Type B pancreatic cell (in vitro differentiated cells): ENCODE measurements at regions not wholly inside any gene's neighbourhood (a gene's known extent, or its start where the extent isn't known, plus 50 kb on each side); places are given as distances from the start of the nearest gene placed in this dataset.
"Not testable (repeated sequence)": the region's sequence is repeated elsewhere in the genome, so short reads cannot be mapped to it uniquely, and the experiment has no call there.

Experiments used
- DNase-seq: peaks from one replicate; pipeline ENCODE4 v3.0.0; 2021; ENCODE audit warnings: mixed read lengths; ENCODE audit not compliant: unreplicated experiment; ENCODE audit errors: extremely low spot score
- H3K27ac Mint-ChIP-seq: 2 replicates; pipeline ENCODE4 v1.8.0; 2021; ENCODE audit warnings: mild to moderate bottlenecking, mixed read lengths
- H3K27me3 Mint-ChIP-seq: 2 replicates; pipeline ENCODE4 v1.8.0; 2021; ENCODE audit warnings: mixed read lengths
- H3K36me3 Mint-ChIP-seq: 2 replicates; pipeline ENCODE4 v1.8.0; 2021; ENCODE audit warnings: mixed read lengths
- H3K4me1 Mint-ChIP-seq: one replicate; pipeline ENCODE4 v1.8.0; 2021; ENCODE audit warnings: mixed read lengths; ENCODE audit not compliant: unreplicated experiment
- H3K4me3 Mint-ChIP-seq: 2 replicates; pipeline ENCODE4 v1.8.0; 2021; ENCODE audit warnings: mild to moderate bottlenecking, mixed read lengths
- H3K9me3 Mint-ChIP-seq: 2 replicates; pipeline ENCODE4 v1.8.0; 2021; ENCODE audit warnings: mixed read lengths
- TF ChIP-seq, protein P1 (sequence below): fragments of 200-600 bp; sonication (generic); conservative IDR thresholded peaks from 2 replicates; pipeline ENCODE4 v1.5.0; 2021; ENCODE audit warnings: antibody characterized with exemption, mild to moderate bottlenecking

DNA sequence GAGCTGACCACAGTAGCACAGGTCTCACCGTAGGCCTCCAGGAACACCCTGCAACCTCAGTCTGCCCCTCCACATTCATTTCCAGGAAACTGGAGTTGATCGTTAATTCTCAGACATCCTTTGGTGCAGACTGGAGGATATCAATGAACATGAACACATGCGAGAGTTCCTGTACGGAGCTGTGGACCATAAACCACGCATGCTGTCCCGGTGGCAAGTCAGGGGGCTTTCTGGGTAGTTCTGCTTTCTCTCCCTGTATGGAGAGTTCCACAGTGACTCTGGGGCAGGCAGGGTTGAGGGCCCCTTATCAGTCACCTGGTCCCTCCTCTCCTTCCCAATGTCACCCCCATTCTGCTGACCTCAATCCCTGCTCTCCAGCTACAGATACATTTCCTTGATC is 55.5 kb upstream of the URI1 start:
- no peak overlapping the region for H3K27ac Mint-ChIP-seq
- no peak overlapping the region for H3K4me3 Mint-ChIP-seq

DNA sequence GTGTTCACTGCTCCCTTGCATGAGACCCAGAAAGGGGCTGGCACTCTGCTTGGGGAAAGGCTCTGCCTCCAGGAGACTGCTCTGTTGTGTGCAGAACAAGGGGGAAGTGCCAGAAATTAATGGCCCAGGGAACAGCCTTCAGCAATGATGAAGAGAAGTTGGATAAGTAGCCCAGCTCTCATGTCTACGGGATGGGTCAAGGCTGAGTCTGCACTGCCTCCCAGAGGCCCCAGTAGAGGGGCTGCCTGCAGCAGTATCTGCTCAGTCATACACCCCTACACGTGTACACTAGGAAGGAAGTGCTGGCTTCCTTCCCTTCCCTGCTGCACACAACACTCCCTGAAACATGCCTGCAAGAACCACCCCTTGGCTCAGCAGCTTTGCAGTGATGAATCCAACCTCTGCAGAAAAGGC is 54.6 kb upstream of the URI1 start:
- H3K36me3 Mint-ChIP-seq, result no peaks in the 10 kb centered on the region
- H3K4me1 Mint-ChIP-seq, result peaks cover 7% of the 10 kb centered on the region
- H3K4me3 Mint-ChIP-seq, result no peak overlapping the region
- DNase-seq, result no peak
- H3K9me3 Mint-ChIP-seq, result peaks cover 5% of the 10 kb centered on the region
- TF ChIP-seq, protein P1, sequence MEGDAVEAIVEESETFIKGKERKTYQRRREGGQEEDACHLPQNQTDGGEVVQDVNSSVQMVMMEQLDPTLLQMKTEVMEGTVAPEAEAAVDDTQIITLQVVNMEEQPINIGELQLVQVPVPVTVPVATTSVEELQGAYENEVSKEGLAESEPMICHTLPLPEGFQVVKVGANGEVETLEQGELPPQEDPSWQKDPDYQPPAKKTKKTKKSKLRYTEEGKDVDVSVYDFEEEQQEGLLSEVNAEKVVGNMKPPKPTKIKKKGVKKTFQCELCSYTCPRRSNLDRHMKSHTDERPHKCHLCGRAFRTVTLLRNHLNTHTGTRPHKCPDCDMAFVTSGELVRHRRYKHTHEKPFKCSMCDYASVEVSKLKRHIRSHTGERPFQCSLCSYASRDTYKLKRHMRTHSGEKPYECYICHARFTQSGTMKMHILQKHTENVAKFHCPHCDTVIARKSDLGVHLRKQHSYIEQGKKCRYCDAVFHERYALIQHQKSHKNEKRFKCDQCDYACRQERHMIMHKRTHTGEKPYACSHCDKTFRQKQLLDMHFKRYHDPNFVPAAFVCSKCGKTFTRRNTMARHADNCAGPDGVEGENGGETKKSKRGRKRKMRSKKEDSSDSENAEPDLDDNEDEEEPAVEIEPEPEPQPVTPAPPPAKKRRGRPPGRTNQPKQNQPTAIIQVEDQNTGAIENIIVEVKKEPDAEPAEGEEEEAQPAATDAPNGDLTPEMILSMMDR, result no peak
- H3K27ac Mint-ChIP-seq, result no peak overlapping the region
- H3K27me3 Mint-ChIP-seq, result peaks cover 8% of the 10 kb centered on the region

More for the DNA sequence above, 55.5 kb upstream of the URI1 start:
- Mint-ChIP-seq H3K27me3 (peaks cover 8% of the 10 kb centered on the region), H3K4me1 (peaks cover 7% of the 10 kb centered on the region), H3K9me3 (peaks cover 5% of the 10 kb centered on the region), H3K36me3 (no peaks in the 10 kb centered on the region)
- no peak for DNase-seq
- TF ChIP-seq, protein P1, result no peak

DNA sequence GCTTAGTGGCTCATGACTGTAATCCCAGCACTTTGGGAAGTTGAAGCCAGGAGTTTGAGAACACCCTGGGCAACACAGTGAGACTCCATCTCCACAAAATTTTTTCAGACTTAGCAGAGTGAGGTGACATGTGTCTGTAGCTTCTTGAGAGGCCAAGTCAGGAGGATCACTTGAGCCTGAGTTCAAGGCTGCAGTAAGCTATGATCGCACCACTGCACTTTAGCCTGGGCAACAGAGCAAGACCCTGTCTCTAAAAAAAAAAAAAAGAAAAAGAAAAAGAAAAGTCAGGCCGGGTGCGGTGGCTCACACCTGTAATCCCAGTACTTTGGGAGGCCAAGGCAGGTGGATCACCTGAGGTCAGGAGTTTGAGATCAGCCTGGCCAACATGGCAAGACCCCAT is 54.0 kb upstream of the URI1 start:
- H3K36me3 Mint-ChIP-seq, H3K4me3 Mint-ChIP-seq, DNase-seq, H3K27me3 Mint-ChIP-seq, H3K4me1 Mint-ChIP-seq, H3K27ac Mint-ChIP-seq, H3K9me3 Mint-ChIP-seq: not testable (repeated sequence)

DNA sequence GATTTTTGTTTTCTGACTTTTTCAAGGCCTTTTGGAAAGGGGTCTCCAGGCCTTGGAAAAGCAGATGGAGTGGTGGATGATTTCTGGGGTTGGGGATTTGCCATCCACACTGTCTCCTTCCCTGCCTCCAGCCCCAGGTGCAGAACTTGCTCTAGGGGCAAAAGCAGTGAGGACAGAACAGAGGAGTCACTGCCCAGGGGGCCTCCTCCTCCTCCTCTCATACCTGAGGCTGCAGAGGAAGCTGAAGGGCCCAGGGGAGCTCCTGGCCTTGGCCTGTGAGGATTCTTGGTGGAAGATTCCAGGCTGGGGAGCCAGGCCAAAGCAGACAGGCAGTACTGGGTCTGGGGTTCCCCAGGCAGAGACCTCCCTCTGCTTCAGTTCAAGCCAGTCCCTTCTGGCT is 52.3 kb upstream of the URI1 start:
- no peak for DNase-seq
- TF ChIP-seq, protein P1, result no peak
- H3K4me3 Mint-ChIP-seq, result no peak overlapping the region
- H3K27me3 Mint-ChIP-seq, result peaks cover 5% of the 10 kb centered on the region
- peaks cover 5% of the 10 kb centered on the region for H3K9me3 Mint-ChIP-seq
- no peak overlapping the region for H3K27ac Mint-ChIP-seq
- H3K4me1 Mint-ChIP-seq, result peaks cover 13% of the 10 kb centered on the region
- no peaks in the 10 kb centered on the region for H3K36me3 Mint-ChIP-seq

DNA sequence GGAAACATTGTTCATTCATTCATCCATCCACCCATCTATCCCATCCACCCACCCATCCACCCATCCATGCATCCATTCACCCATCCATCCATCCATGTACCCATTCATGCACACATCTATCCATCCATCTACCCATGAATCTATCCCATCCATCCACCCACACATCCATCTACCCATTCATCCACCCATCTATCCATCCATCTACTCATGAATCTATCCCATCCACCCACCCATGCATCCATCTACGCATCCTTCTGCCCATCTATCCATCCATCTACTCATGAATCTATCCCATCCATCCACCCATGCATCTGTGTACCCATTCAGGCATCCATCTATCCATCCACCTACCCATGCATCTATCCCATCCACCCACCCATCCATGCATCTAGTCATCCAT is 51.6 kb upstream of the URI1 start:
- Mint-ChIP-seq H3K27me3 (peaks cover 5% of the 10 kb centered on the region), H3K36me3 (no peaks in the 10 kb centered on the region), H3K4me3 (no peak overlapping the region), H3K9me3 (peaks cover 5% of the 10 kb centered on the region), H3K27ac (no peak overlapping the region), H3K4me1 (peaks cover 13% of the 10 kb centered on the region)
- TF ChIP-seq, protein P1, result no peak
- DNase-seq, result no peak
